ENCODE measurements at regions not wholly inside any gene's neighbourhood (a gene's known extent, or its start where the extent isn't known, plus 50 kb on each side); places are given as distances from the start of the nearest gene placed in this dataset.

DNA sequence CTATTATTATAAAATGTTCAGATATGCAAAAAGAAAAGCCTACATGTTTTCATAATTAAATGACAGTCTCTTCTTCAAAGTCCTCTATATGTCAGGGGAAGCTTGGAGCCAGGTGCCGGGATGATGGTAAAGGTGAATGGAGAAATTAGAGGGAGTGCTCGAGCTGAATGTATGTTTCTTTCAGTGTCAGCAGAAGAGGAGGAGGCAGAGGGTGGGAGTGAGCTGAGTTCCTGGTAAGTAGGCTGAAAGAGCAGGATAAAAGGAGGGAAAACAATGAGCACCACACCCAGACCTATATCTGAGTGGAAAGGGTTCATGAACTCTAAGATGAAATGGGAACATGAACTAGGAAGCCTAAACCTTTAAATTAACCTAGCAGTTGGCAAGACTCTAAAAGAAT lies 307.6 kb upstream of the NBEA start:
- no peaks in the 10 kb centered on the region for H3K27me3 ChIP-seq (ENCODE audit: insufficient read depth, low read length)
- H3K27ac ChIP-seq (ENCODE audit: low read depth, low read length), result no peak overlapping the region
- H3K4me1 ChIP-seq (ENCODE audit: insufficient read depth, low read length), result peaks cover 15% of the 10 kb centered on the region
- H3K4me3 ChIP-seq (ENCODE audit: low read length), result no peak overlapping the region
- 86% methylated on average over 2 of the region's 2 CpGs for whole genome bisulfite sequencing
- H3K9me3 ChIP-seq (ENCODE audit: insufficient read depth, low read depth, low read length), result no peaks in the 10 kb centered on the region
- no peaks in the 10 kb centered on the region for H3K36me3 ChIP-seq (ENCODE audit: insufficient read depth, low read length)
- no peak overlapping the region for H3K9ac ChIP-seq (ENCODE audit: low read depth, low read length)

DNA sequence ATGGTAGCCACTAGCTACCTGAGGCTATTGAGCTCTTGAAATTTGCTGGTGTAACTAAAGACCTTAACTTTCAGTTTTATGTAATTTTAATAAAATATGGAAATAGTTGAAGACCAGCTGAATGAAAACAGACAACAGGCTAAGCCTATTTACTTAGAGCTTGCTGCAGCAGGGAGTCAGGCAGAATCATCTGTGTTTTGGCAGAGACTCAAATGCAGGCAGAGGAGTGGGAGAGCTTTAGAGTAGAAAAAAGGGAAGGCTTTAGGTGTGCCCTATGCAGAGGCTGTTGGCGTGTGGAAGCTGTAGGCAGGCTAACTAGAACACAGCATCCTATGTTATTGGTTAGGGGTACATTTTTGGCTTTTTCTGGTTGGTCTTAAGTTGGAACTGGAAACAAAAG lies 304.9 kb upstream of the NBEA start:
- 90% methylated on average over 1 of the region's 1 CpG for WGBS
- H3K4me3 ChIP-seq (ENCODE audit: low read length), result no peak overlapping the region
- no peaks in the 10 kb centered on the region for H3K36me3 ChIP-seq (ENCODE audit: insufficient read depth, low read length)
- no peak overlapping the region for H3K27ac ChIP-seq (ENCODE audit: low read depth, low read length)
- no peak overlapping the region for H3K9ac ChIP-seq (ENCODE audit: low read depth, low read length)
- no peaks in the 10 kb centered on the region for H3K9me3 ChIP-seq (ENCODE audit: insufficient read depth, low read depth, low read length)
- H3K27me3 ChIP-seq (ENCODE audit: insufficient read depth, low read length), result no peaks in the 10 kb centered on the region
- peaks cover 16% of the 10 kb centered on the region for H3K4me1 ChIP-seq (ENCODE audit: insufficient read depth, low read length)

- no peak overlapping the region for H3K4me3 ChIP-seq (ENCODE audit: low read length)
- no peak overlapping the region for H3K9ac ChIP-seq (ENCODE audit: low read depth, low read length)
- H3K27ac ChIP-seq (ENCODE audit: low read depth, low read length), result no peak overlapping the region
- H3K27me3 ChIP-seq (ENCODE audit: insufficient read depth, low read length), result no peaks in the 10 kb centered on the region
- H3K4me1 ChIP-seq (ENCODE audit: insufficient read depth, low read length), result peaks cover 16% of the 10 kb centered on the region
- no peaks in the 10 kb centered on the region for H3K9me3 ChIP-seq (ENCODE audit: insufficient read depth, low read depth, low read length)
- no peaks in the 10 kb centered on the region for H3K36me3 ChIP-seq (ENCODE audit: insufficient read depth, low read length)
- WGBS, result 100% methylated on average over 2 of the region's 2 CpGs
These were observed 304.4 kb upstream of the NBEA start for GRCh38 chr13:34637636-34638035.

GRCh38 chr13:34638897-34639296 lies 303.2 kb upstream of the NBEA start:
- H3K27me3 ChIP-seq (ENCODE audit: insufficient read depth, low read length), result no peaks in the 10 kb centered on the region
- H3K9me3 ChIP-seq (ENCODE audit: insufficient read depth, low read depth, low read length), result no peaks in the 10 kb centered on the region
- H3K9ac ChIP-seq (ENCODE audit: low read depth, low read length), result no peak overlapping the region
- 72% methylated on average over 2 of the region's 2 CpGs for WGBS
- H3K36me3 ChIP-seq (ENCODE audit: insufficient read depth, low read length), result no peaks in the 10 kb centered on the region
- H3K4me3 ChIP-seq (ENCODE audit: low read length), result no peak overlapping the region
- H3K27ac ChIP-seq (ENCODE audit: low read depth, low read length), result no peak overlapping the region; the same call in 1 of the 2 replicates
- H3K4me1 ChIP-seq (ENCODE audit: insufficient read depth, low read length), result peaks cover 16% of the 10 kb centered on the region

DNA sequence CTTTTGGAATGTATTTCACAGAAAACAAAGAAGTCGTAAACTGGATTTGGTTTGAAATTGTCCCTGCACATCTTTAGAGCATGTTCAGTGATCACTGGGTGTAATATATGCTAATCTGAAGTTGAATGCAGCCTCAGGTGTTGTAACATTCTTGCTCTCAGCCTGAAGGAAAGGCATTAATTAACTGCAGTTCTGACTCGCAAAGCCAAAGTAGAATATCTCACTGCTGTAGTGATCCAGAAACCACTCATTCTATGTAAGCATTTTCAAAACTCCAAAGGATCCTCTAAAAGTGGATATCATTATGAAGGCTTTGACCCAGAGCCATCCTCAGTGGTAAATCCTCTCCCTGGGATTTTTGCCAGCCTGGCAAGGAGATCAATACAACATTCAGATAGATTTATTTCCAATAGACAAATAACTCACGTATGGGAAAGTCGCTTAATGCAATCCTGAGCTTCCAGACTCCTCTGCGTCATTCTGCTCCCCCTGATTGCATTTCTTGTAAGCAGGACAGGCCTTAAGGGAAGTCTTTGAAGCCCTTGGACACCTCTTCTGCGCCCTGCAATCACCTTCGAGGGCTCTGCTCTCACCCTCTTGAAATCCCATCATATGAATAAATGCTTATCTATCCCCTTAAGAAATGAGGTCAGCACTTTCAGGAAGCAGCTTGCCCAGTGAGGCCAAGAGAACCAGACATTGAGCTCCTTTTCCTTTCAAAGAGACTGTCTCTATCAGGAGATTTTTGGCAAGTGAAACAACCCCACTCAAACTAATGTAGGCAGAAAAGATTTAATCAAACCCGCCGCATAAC lies 301.7 kb upstream of the NBEA start:
- 85% methylated on average over 9 of the region's 9 CpGs for WGBS
- H3K27ac ChIP-seq (ENCODE audit: low read depth, low read length), result no peak overlapping the region
- H3K4me1 ChIP-seq (ENCODE audit: insufficient read depth, low read length), result peaks cover 16% of the 10 kb centered on the region
- no peak overlapping the region for H3K9ac ChIP-seq (ENCODE audit: low read depth, low read length)
- no peaks in the 10 kb centered on the region for H3K27me3 ChIP-seq (ENCODE audit: insufficient read depth, low read length)
- no peaks in the 10 kb centered on the region for H3K9me3 ChIP-seq (ENCODE audit: insufficient read depth, low read depth, low read length)
- H3K36me3 ChIP-seq (ENCODE audit: insufficient read depth, low read length), result no peaks in the 10 kb centered on the region
- H3K4me3 ChIP-seq (ENCODE audit: low read length), result no peak overlapping the region

GRCh38 chr13:34640993-34641330 lies 301.1 kb upstream of the NBEA start:
- Histone ChIP-seq H3K4me1 (ENCODE audit: insufficient read depth, low read length) (peaks cover 16% of the 10 kb centered on the region), H3K9ac (ENCODE audit: low read depth, low read length) (no peak overlapping the region), H3K27me3 (ENCODE audit: insufficient read depth, low read length) (no peaks in the 10 kb centered on the region), H3K4me3 (ENCODE audit: low read length) (no peak overlapping the region), H3K27ac (ENCODE audit: low read depth, low read length) (no peak overlapping the region), H3K9me3 (ENCODE audit: insufficient read depth, low read depth, low read length) (no peaks in the 10 kb centered on the region), H3K36me3 (ENCODE audit: insufficient read depth, low read length) (no peaks in the 10 kb centered on the region)
- 85% methylated on average over 4 of the region's 4 CpGs for WGBS

DNA sequence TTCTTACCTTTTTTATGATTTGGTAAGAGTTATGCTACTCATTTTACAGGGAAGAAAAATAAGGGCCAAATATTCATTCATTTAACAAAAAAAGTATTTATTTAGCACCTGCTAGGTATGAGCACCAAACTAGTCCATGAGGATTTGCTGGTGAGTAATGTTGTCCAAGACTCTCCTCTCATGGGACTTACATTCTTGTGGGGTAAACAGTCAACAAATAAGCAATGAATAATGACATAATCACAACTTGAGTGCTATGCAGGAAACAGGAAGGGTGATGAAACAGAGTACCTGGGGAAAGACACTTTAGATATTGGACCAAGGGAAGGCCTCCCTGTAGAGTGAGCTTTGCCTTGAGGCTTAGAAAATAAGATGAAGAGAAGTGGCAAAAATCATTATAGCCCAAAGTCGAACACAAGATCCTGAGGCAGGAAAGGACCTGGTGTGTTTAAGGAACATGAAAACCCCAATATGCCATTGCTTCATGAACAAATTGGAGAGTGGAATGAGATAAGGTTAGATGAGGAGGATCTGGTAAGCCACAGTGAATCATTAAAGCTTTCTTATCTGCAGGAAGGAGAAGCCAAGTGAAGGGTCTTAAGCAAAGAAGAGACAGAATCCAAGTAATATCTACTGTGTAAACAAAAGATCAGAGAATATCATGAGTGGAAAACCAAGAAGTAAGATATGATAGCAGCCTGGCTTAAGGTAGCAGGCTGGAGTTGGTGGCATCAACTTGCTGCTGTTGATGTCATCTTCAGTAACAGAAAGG lies 294.5 kb upstream of the NBEA start:
- H3K4me3 ChIP-seq (ENCODE audit: low read length), result no peak overlapping the region
- H3K27ac ChIP-seq (ENCODE audit: low read depth, low read length), result no peak overlapping the region
- H3K4me1 ChIP-seq (ENCODE audit: insufficient read depth, low read length), result no peaks in the 10 kb centered on the region
- H3K9me3 ChIP-seq (ENCODE audit: insufficient read depth, low read depth, low read length), result peaks cover 8% of the 10 kb centered on the region
- no peaks in the 10 kb centered on the region for H3K27me3 ChIP-seq (ENCODE audit: insufficient read depth, low read length)
- WGBS, result 86% methylated on average over 1 of the region's 1 CpG
- no peaks in the 10 kb centered on the region for H3K36me3 ChIP-seq (ENCODE audit: insufficient read depth, low read length)
- no peak overlapping the region for H3K9ac ChIP-seq (ENCODE audit: low read depth, low read length)

DNA sequence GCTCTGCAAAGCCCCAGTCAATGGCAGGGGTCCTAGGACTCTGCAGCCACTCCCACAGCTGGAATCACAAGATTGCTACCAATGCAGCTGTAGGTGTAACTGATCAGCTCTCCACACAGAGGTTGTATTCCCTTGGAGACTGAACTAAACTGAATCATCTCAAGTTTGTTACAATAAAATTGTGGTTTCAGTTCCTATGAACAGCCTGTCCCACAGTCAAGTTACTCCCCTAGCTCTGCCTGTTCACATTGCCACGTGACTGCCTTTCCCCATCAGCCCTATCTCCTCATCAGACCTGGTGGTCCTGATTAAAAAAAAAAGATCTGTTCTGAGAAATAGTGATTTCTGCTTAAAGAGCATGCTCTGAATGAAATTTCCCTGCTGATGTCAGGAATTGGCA lies 287.9 kb upstream of the NBEA start:
- Histone ChIP-seq H3K9me3 (ENCODE audit: insufficient read depth, low read depth, low read length) (peaks cover 8% of the 10 kb centered on the region), H3K9ac (ENCODE audit: low read depth, low read length) (no peak overlapping the region), H3K36me3 (ENCODE audit: insufficient read depth, low read length) (no peaks in the 10 kb centered on the region), H3K27ac (ENCODE audit: low read depth, low read length) (no peak overlapping the region), H3K4me1 (ENCODE audit: insufficient read depth, low read length) (no peaks in the 10 kb centered on the region; the same call in 1 of the 2 replicates), H3K4me3 (ENCODE audit: low read length) (no peak overlapping the region), H3K27me3 (ENCODE audit: insufficient read depth, low read length) (no peaks in the 10 kb centered on the region)
- 86% methylated on average over 1 of the region's 1 CpG for WGBS

- peaks cover 8% of the 10 kb centered on the region for H3K9me3 ChIP-seq (ENCODE audit: insufficient read depth, low read depth, low read length)
- no peaks in the 10 kb centered on the region for H3K27me3 ChIP-seq (ENCODE audit: insufficient read depth, low read length)
- no peaks in the 10 kb centered on the region; the same call in 1 of the 2 replicates for H3K4me1 ChIP-seq (ENCODE audit: insufficient read depth, low read length)
- no peak overlapping the region for H3K9ac ChIP-seq (ENCODE audit: low read depth, low read length)
- no peak overlapping the region for H3K4me3 ChIP-seq (ENCODE audit: low read length)
- no peak overlapping the region for H3K27ac ChIP-seq (ENCODE audit: low read depth, low read length)
- WGBS, result 91% methylated on average over 6 of the region's 6 CpGs
- no peaks in the 10 kb centered on the region for H3K36me3 ChIP-seq (ENCODE audit: insufficient read depth, low read length)
These were observed 287.4 kb upstream of the NBEA start for GRCh38 chr13:34654647-34655046.

DNA sequence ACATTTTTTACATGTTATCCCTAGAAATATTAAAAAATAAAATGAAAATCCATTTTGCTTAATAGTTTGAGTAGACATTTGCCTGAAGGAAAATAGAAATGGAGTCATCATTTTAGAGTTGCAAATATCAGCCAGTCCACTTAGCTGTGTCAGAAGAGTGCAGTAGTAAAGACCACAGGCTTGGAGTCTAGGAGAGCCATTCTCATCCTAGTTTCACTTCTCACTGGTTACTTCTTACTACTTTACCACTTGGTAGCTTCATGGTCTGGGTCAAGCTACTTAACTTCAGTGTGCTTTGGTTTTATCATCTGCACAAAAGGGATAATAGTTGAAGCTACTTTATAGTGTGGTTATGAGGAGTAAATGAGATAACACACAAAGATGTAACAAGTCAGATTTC lies 286.5 kb upstream of the NBEA start:
- H3K4me1 ChIP-seq (ENCODE audit: insufficient read depth, low read length), result no peaks in the 10 kb centered on the region; the same call in 1 of the 2 replicates
- no peaks in the 10 kb centered on the region for H3K27me3 ChIP-seq (ENCODE audit: insufficient read depth, low read length)
- H3K27ac ChIP-seq (ENCODE audit: low read depth, low read length), result no peak overlapping the region
- no peak overlapping the region for H3K9ac ChIP-seq (ENCODE audit: low read depth, low read length)
- no peak overlapping the region for H3K4me3 ChIP-seq (ENCODE audit: low read length)
- no peaks in the 10 kb centered on the region for H3K36me3 ChIP-seq (ENCODE audit: insufficient read depth, low read length)
- peaks cover 8% of the 10 kb centered on the region for H3K9me3 ChIP-seq (ENCODE audit: insufficient read depth, low read depth, low read length)

DNA sequence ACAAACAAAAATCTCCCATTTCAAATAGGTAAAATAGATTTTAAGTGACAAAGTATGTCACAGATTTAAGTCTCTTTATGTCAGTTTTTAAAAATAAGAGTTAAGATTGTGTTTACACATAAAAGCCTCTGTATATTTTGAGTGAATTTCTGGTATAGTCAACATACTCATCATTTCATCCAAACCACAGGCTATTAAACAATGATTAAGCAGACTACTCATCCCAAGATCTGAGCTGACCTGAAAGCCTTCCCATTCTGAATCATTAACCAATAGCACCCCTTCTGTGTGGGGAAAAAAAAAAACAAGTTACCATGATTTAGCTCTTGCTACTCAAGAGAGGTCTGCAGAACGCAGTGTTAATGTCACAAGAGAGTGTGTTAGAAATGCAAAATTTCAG lies 284.4 kb upstream of the NBEA start:
- Histone ChIP-seq H3K9ac (ENCODE audit: low read depth, low read length) (no peak overlapping the region), H3K27ac (ENCODE audit: low read depth, low read length) (no peak overlapping the region), H3K27me3 (ENCODE audit: insufficient read depth, low read length) (no peaks in the 10 kb centered on the region), H3K9me3 (ENCODE audit: insufficient read depth, low read depth, low read length) (no peaks in the 10 kb centered on the region), H3K4me1 (ENCODE audit: insufficient read depth, low read length) (no peaks in the 10 kb centered on the region; the same call in 1 of the 2 replicates), H3K4me3 (ENCODE audit: low read length) (no peak overlapping the region), H3K36me3 (ENCODE audit: insufficient read depth, low read length) (no peaks in the 10 kb centered on the region)
- WGBS, result 89% methylated on average over 1 of the region's 1 CpG
